OCI-LY7 (cell line): ENCODE measurements at regions not wholly inside any gene's neighbourhood (a gene's known extent, or its start where the extent isn't known, plus 50 kb on each side); places are given as distances from the start of the nearest gene placed in this dataset.

Experiments used
- CTCF ChIP-seq: fragments of 200-600 bp; sonication (generic); conservative IDR thresholded peaks from 2 replicates; pipeline ENCODE4 v1.5.1; 2014; ENCODE audit warnings: mild to moderate bottlenecking, antibody characterized with exemption, low read length, moderate library complexity, mixed read lengths
- EZH2phosphoT487 ChIP-seq: fragments of 200-600 bp; sonication (generic); IDR thresholded peaks from 2 replicates; pipeline ENCODE4 v1.6.1; 2018; ENCODE audit warnings: low read depth, borderline replicate concordance, mild to moderate bottlenecking, mixed run types, antibody characterized with exemption, low read length, moderate library complexity, mixed read lengths

DNA sequence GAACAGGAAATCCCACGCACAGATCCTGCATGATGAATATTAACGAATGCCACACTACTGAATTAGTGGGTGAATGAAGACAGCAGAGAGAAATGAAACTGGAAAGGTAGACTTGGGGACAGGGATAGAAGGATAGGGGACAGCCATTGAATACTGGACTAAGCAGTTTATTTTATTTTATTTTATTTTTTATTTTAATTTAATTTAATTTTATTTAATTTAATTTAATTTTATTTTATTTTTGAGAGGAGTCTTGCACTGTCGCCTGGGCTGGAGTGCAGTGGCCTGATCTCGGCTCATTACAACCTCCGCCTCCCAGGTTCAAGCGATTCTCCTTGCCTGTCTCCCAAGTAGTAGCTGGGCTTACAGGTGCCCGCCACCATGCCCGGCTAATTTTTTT is 385.2 kb downstream of the GPAT3 start:
- TF ChIP-seq EZH2phosphoT487 (no peak), CTCF (no peak)
